Left lung (tissue), 4 donors: ENCODE measurements at regions not wholly inside any gene's neighbourhood (a gene's known extent, or its start where the extent isn't known, plus 50 kb on each side); places are given as distances from the start of the nearest gene placed in this dataset.

Source experiments
- ATAC-seq: fragments of 200-7000 bp; cut with Tn5 transposase; one replicate; pipeline ENCODE4 v1.9.1; 2020; ENCODE audit warnings: moderate library complexity
- DNase-seq, 4 donors: peaks; one replicate each; pipeline ENCODE4 v3.0.0-alpha.2; 2013 to 2020
- H3K27ac ChIP-seq, 2 donors: fragments of 200-600 bp; sonication (generic) in 1 of 2; one replicate each; pipeline versions ENCODE4 v1.5.0 to v1.8.0; 2020 to 2021
- H3K27me3 ChIP-seq, 2 donors: fragments of 200-600 bp; sonication (generic) in 1 of 2; one replicate each; pipeline versions ENCODE4 v1.5.0 to v1.8.0; 2020 to 2021
- H3K36me3 ChIP-seq, 2 donors: fragments of 200-600 bp; sonication (generic) in 1 of 2; one replicate each; pipeline versions ENCODE4 v1.5.0 to v1.8.0; 2020 to 2021
- H3K4me1 ChIP-seq, 2 donors: fragments of 200-600 bp; one replicate each; pipeline ENCODE4 v1.8.0; 2021
- H3K4me3 ChIP-seq, 2 donors: fragments of 200-600 bp; sonication (generic) in 1 of 2; one replicate each; pipeline versions ENCODE4 v1.5.0 to v1.8.0; 2020 to 2021; ENCODE audit warnings: mild to moderate bottlenecking in 1 of 2
- H3K9me3 ChIP-seq, 2 donors: fragments of 200-600 bp; sonication (generic) in 1 of 2; one replicate each; pipeline versions ENCODE4 v1.5.0 to v1.8.0; 2020 to 2021
- CTCF ChIP-seq, 2 donors: fragments of 200-600 bp; sonication (generic) in 1 of 2; IDR thresholded peaks; one replicate each; pipeline versions ENCODE4 v1.5.0 to v1.8.0; 2021; ENCODE audit warnings: antibody characterized with exemption in 2 of 2
- intact Hi-C, 2 donors: fragments of 100-400 bp; cut with DNase I; formaldehyde crosslinking; loops; one replicate each; pipeline versions ENCODE4 v1.11.2 to v1.14.2; 2022
- donor health status: DM: no; HTN: yes; CAD: no.
- donor health status: DM: no; HTN: no; CAD: no.

- intact Hi-C loops: no loop called here
- no peak for ATAC-seq
- no peak for TF ChIP-seq CTCF (IDR thresholded peaks at IDR 0.05)
Observed at GRCh38 chr5:99605904-99606303, 677.1 kb upstream of the CHD1 start.

GRCh38 chr5:99600952-99601351 lies 672.1 kb upstream of the CHD1 start:
- no peak overlapping the region for H3K27ac ChIP-seq
- DNase-seq (no peak), ATAC-seq (no peak)
- intact Hi-C loops: no loop called here
- TF ChIP-seq CTCF (IDR thresholded peaks at IDR 0.05): no peak
- no peaks in the 10 kb centered on the region for H3K27me3 ChIP-seq
- no peak overlapping the region for H3K4me3 ChIP-seq
- H3K36me3 ChIP-seq: no peaks in the 10 kb centered on the region
- H3K4me1 ChIP-seq: no peaks in the 10 kb centered on the region
- no peaks in the 10 kb centered on the region for H3K9me3 ChIP-seq

More at GRCh38 chr5:99605904-99606303, 677.1 kb upstream of the CHD1 start:
- H3K9me3 ChIP-seq: no peaks in the 10 kb centered on the region
- no peak overlapping the region for H3K27ac ChIP-seq
- no peaks in the 10 kb centered on the region for H3K27me3 ChIP-seq
- no peaks in the 10 kb centered on the region for H3K36me3 ChIP-seq
- no peaks in the 10 kb centered on the region for H3K4me1 ChIP-seq
- DNase-seq: no peak
- no peak overlapping the region for H3K4me3 ChIP-seq

- Histone ChIP-seq H3K9me3 (no peaks in the 10 kb centered on the region), H3K27me3 (no peaks in the 10 kb centered on the region), H3K4me3 (no peak overlapping the region), H3K4me1 (no peaks in the 10 kb centered on the region), H3K27ac (no peak overlapping the region), H3K36me3 (no peaks in the 10 kb centered on the region)
- TF ChIP-seq CTCF (IDR thresholded peaks at IDR 0.05): no peak
- intact Hi-C loops: no loop called here
- DNase-seq: no peak
- no peak for ATAC-seq
Observed at GRCh38 chr5:99590806-99591205, 662.0 kb upstream of the CHD1 start.

GRCh38 chr5:99589424-99589823 lies 660.6 kb upstream of the CHD1 start:
- DNase-seq: no peak
- Histone ChIP-seq H3K27me3 (no peaks in the 10 kb centered on the region), H3K4me1 (no peaks in the 10 kb centered on the region), H3K27ac (no peak overlapping the region), H3K4me3 (no peak overlapping the region), H3K36me3 (no peaks in the 10 kb centered on the region), H3K9me3 (no peaks in the 10 kb centered on the region)
- intact Hi-C loops: no loop called here
- TF ChIP-seq CTCF (IDR thresholded peaks at IDR 0.05): no peak
- ATAC-seq: no peak

GRCh38 chr5:99587983-99588382 lies 659.2 kb upstream of the CHD1 start:
- no peaks in the 10 kb centered on the region for H3K9me3 ChIP-seq
- no peak overlapping the region for H3K27ac ChIP-seq
- TF ChIP-seq CTCF (IDR thresholded peaks at IDR 0.05): no peak
- H3K27me3 ChIP-seq: no peaks in the 10 kb centered on the region
- H3K4me1 ChIP-seq: no peaks in the 10 kb centered on the region
- no peak for DNase-seq
- no peak for ATAC-seq
- intact Hi-C loops: no loop called here
- no peaks in the 10 kb centered on the region for H3K36me3 ChIP-seq
- no peak overlapping the region for H3K4me3 ChIP-seq
